NCI-H2171 treated with DMSO at 0.1 percent for 48 hours (cell line): ENCODE measurements at regions not wholly inside any gene's neighbourhood (a gene's known extent, or its start where the extent isn't known, plus 50 kb on each side); places are given as distances from the start of the nearest gene placed in this dataset.
"Not testable (repeated sequence)": the region's sequence is repeated elsewhere in the genome, so short reads cannot be mapped to it uniquely, and the experiment has no call there.

Source experiments
- DNase-seq: peaks from one replicate; lab custom pipeline; 2025; lab: John Stamatoyannopoulos, UW

DNA sequence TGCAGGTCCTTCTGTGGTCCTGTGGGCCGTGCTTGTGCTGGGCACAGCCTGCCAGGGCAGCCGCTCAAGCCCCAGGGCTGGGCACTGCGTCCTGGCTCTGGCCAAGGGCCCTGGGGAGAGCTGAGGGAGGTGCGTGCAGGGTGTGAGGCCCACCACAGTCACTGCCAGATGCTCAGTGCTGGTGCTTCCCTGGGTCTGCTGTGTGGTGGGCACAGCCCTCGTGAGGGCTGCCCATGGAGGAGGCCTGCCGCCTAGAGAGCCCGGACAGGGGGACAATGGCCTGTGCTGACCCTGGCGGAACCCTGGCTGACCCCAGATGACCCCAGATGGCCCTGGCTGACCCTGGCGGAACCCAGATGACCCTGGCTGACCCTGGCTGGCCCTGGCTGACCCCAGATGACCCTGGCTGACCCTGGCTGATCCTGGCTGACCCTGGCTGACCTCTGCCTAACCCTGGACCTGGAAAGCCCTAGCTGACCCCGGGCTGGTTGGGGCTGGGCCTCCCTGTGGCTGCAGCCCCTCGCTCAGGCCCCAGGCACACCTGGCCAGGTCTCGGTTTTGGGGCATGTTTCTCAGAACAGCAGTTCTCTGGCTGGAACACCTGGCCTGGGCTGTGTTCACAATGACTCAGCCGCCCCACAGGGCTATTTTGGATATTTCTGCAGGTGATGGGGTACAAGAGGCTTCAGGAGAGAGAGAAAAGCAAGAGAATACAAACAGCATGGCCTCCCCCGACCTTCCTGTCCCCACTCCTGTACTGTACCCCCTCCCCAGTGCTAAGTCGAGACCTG is 55.4 kb downstream of the TMEM121 start:
- no peak for DNase-seq

- no peak for DNase-seq
Observed at GRCh38 chr14:105582639-105583038, 56.3 kb downstream of the TMEM121 start.

DNA sequence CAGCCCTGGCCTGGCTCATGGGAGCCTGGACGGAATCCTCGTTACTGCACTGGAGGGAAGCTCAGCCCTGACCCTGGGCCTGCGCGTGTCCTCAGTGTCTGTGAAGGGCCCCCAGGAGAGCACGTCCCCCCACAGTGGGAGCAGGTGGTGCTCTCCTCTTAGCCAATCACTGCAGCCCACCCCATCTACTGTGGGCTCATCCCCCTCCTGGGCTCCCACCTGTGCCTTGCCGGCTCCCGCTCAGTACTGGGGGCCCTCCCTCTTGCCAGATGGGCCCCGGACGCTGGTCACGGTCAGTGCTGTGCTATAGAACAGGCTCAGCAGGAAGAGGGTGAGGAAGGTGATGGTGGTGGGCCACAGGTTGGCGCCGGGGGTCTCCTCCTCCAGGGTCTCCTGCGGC is 57.5 kb downstream of the TMEM121 start:
- peak; percentile 3 for DNase-seq

GRCh38 chr14:105585290-105585689 is 58.9 kb downstream of the TMEM121 start:
- not testable (repeated sequence) for DNase-seq

- DNase-seq = not testable (repeated sequence)
Observed at GRCh38 chr14:105585722-105586121, 59.3 kb downstream of the TMEM121 start.

DNA sequence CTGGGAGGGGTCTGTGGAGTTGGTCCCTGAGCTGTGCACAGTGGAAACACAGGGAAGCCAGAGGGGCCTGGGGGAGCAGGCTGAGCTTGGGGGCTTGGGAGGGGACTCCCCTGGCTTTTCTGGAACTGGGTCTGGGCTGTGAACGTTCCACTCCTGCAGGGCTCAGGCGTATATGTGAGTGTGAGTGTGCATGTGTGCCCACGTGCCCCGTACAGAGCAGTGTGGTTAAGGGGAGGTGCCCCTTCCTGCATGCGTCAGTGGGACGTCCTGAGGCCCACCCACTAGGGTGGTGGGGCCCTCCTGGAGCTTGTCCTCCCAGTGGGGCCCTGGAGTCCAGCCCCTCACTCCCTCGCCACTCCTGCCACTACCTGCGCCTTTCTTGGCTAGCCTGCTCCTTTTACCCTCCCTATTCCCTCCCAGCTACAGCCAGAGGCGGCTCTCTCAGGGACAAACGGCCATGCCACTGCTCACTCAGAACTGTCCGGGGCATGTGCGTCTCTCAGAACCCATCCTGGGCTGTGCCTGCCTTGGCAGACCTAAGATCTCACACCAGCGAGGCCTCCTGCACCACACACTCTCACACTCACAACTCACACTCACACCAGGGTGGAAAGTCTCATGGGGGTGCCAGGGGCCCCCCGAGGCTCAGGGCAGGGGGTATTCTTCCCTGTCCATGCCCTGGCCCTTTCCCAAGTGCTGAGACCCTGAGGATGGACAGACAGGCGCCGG is 59.9 kb downstream of the TMEM121 start:
- DNase-seq = not testable (repeated sequence)

DNA sequence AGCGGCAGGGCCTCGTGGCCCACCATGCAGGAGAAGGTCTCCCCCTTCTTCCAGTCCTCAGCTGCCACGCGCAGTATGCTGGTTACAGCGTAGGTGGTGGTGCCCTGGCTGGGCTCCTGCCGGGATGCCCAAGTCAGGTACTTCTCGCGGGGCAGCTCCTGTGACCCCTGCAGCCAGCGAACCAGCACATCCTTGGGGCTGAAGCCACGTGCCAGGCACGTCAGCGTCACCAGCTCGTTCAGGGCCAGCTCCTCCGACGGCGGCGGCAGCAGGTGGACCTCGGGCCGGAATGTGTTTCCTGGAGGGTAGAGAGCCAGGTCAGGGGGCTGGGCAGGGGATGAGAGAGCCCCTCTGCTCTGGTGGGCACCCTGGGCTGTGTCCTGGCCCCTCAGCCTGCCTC is 60.7 kb downstream of the TMEM121 start:
- not testable (repeated sequence) for DNase-seq

DNA sequence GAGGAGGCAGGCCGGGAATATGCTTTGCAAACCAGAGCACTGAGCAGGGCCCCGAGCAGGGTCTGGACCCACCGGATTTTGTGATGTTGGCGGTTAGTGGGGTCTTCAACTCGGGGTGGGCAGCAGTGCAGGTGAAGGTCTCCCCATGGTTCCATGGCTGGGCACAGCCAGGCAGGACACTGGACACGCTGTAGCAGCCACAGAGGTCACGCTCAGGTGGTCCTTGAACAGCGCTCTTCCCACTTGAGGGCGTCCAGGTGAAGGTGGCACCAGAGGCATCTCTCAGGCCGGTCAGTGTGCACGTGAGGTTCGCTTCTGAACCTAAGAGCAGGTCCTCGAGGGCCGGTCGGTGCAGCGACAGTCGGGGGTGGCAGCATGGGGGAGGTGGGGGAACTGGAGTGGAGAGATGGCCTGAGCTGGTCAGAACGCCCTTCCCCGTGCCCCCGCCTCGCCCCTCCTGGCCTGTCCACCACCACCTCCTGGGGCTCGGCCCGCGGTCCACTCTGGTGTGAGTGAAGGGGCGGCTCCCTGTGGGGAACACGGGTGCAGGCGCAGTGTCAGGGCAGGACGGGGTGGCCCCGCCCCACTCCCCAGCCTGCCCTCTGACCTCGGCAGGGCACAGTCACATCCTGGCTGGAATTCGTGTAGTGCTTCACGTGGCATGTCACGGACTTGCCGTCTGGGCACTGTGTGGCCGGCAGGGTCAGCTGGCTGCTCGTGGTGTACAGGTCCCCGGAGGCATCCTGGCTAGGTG is 61.3 kb downstream of the TMEM121 start:
- not testable (repeated sequence) for DNase-seq

- no peak for DNase-seq
Observed at GRCh38 chr14:105588236-105588860, 62.0 kb downstream of the TMEM121 start.

DNA sequence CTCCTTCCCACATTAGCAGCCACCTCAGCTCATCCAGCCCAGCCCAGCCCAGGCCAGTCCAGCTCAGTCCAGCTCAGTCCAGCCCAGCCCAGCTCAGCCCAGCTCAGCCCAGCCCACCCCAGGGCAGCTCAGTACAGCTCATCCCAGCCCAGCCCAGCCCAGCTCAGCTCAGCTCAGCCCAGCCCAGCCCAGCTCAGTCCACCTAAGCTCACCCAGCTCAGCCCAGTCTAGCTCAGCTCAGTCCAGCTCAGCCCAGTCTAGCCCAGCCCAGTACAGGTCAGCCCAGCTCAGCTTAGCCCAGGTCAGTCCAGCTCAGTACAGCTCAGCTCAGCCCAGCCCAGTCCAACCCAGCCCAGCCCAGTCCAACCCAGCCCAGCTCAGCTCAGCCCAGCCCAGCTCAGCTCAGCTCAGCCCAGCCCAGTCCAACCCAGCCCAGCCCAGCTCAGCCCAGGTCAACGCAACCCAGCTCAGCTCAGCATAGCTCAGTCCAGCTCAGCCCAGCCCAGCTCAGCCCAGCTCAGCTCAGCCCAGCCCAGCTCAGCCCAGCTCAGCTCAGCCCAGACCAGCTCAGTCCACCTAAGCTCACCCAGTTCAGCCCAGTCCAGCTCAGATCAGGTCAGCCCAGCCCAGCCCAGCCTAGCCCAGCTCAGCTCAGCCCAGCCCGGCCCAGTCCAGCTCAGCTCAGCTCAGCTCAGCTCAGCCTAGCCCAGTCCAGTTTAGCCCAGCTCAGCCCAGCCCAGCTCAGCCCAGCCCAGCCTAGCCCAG is 63.0 kb downstream of the TMEM121 start:
- no peak for DNase-seq

- not testable (repeated sequence) for DNase-seq
Observed at GRCh38 chr14:105589926-105590185, 63.5 kb downstream of the TMEM121 start.

DNA sequence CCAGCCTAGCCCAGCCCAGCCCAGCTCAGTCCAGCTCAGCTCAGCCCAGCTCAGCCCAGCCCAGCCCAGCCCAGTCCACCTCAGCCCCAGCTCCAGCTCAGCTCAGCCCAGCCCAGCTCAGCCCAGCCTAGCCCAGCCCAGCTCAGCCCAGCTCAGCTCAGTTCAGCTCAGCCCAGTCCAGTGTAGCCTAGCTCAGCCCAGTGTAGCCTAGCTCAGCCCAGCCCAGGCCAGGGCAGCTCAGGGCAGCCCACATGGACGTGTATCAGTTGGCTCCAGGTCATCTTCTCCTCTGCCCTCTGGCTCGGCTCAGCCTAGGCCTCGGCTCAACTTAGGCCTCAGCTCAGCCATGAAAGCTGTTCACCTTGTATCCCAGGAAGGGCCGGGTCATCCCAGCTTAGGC is 64.7 kb downstream of the TMEM121 start:
- no peak for DNase-seq

DNA sequence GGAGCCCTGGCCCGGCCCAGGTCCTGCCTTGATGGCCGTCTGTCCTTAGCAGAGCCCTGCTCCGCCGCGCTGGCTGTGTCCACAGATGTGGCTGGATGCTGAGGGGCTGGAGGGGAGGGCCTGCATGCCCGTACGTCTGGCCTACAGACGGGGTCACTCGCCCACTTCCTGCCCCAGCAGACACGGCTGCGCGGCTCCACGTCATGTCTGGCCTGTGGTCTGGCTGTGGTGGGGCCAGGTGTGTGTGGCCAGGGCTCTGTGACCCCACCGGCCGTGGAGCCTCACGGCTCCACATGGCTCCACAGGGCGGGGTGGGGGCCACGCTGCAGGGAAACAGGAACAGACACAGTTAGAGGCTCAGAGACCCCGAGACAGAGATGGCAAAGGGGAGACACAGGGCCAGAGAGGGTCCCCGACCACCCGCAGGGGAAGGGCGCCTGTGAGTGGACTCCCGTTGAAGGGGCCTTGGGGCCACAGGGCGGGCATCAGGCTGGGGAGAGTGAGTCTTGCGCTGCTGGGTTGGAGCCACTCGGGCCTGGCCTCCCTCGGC is 65.5 kb downstream of the TMEM121 start:
- DNase-seq = not testable (repeated sequence)

DNA sequence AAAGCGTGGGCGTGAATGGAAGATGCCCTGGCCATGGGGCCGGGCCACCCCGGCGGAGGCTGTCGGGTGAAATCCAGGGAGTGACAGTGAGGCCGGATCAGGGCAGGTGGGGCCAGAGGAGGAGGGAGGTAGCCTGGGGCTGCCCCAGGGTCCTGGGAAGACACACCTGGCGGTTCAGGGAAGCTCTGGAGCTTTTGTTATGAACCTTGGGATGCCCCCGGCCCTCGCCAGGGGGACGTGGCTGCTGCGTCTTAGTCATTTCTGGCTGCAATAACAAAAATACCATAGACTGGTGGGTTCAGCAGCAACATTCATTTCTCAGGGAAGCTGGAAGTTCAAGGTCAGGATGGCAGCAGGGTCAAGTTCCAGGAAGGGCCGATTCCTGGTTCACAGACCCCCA is 66.3 kb downstream of the TMEM121 start:
- DNase-seq = not testable (repeated sequence)

DNA sequence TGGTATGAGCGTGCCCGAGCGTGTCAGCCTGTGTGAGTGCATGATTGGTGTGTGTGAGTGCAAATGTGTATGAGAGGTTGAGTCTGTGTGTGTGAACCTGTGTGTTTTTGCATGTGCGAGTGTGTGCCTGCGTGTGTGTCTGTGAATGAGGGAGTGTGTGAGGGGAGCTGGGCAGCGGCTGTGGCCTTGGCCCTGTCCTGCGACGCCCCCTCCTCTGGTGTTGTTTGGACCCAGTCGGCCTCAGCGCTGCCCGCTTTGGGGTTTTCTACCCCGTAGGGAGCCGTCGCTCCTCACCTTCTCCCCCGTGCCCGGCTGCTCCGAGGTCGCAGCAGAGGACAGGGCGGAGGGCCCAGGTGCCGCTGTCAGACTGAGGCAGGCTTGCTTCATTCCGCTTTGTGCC is 69.0 kb downstream of the TMEM121 start:
- not testable (repeated sequence) for DNase-seq

- not testable (repeated sequence) for DNase-seq
Observed at GRCh38 chr14:105596374-105596773, 70.0 kb downstream of the TMEM121 start.

DNA sequence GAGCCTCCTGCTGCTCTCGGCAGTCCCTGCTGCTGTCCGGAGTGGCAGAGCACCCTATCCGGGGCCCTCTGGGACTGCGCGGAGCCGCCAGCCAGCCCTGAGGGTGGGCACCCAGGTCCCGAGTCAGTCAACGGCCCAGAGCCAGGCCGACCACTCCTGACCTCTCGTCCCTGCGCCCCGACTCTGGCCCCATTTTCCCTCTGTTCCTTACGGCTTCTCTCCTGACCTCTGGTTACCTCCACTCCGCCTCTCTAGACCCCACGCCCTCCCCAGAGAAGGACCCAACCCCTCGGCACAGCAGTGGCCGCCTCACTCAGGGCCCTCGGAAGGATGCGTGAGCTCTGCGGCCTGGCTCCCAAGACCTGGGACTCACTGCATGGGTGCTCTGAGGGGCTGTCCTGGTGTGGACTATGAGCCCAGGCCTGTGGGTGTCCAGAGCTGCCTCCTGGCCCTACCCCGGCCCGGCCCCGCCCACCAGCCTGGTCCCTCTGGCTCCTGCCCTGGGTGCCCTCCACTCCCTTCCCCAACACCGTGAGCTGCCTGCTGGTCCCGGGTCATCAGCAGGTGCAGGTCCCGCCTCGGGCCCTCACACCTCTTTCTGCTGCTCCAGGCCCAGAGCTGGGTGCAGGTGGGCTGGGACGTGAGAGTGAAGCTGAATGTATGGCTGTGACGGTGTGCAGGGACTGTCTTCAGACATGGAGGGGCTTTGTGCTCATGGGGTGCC is 71.8 kb downstream of the TMEM121 start:
- not testable (repeated sequence) for DNase-seq

GRCh38 chr14:105598925-105599586 is 72.7 kb downstream of the TMEM121 start:
- not testable (repeated sequence) for DNase-seq

GRCh38 chr14:105600195-105600938 is 74.0 kb downstream of the TMEM121 start:
- DNase-seq = not testable (repeated sequence)
